GM18498 (cell line): ENCODE measurements at regions not wholly inside any gene's neighbourhood (a gene's known extent, or its start where the extent isn't known, plus 50 kb on each side); places are given as distances from the start of the nearest gene placed in this dataset.
"Not testable (repeated sequence)": the region's sequence is repeated elsewhere in the genome, so short reads cannot be mapped to it uniquely, and the experiment has no call there.

Experiments used
- ATAC-seq: cut with Tn5 transposase; IDR thresholded peaks from one replicate; pipeline ENCODE4 v1.9.1; 2021; ENCODE audit warnings: mild to moderate bottlenecking, moderate library complexity; ENCODE audit not compliant: unreplicated experiment

DNA sequence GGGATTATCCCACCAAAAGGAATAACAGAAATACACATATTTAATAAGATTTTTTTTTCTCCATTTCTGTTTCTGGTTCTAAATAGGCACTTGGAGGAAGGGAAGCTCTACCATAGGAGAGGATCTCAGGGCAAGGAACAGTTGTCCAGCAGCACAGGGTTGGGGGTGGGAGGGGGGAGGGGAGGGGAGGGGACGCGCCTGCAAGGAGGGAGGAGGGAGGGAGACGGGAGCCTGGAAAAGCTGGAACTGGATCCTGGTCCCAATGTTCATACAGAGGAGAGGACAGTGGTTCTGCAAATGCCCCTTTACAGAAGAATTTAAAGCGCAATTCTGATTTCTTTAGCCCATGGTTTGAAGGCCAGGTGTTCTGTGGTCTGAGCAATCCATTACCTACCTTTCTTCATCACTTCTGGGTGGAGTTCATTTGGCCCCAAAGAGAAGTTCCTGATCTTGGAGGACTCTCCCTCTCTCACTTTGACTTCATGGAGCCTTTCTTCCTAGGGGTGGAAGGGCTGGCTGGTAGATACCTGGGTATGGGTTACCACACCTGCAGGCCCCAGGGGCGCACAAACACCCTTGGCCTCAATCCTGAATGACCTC lies 348.9 kb upstream of the NCAM1 start:
- ATAC-seq = no peak

DNA sequence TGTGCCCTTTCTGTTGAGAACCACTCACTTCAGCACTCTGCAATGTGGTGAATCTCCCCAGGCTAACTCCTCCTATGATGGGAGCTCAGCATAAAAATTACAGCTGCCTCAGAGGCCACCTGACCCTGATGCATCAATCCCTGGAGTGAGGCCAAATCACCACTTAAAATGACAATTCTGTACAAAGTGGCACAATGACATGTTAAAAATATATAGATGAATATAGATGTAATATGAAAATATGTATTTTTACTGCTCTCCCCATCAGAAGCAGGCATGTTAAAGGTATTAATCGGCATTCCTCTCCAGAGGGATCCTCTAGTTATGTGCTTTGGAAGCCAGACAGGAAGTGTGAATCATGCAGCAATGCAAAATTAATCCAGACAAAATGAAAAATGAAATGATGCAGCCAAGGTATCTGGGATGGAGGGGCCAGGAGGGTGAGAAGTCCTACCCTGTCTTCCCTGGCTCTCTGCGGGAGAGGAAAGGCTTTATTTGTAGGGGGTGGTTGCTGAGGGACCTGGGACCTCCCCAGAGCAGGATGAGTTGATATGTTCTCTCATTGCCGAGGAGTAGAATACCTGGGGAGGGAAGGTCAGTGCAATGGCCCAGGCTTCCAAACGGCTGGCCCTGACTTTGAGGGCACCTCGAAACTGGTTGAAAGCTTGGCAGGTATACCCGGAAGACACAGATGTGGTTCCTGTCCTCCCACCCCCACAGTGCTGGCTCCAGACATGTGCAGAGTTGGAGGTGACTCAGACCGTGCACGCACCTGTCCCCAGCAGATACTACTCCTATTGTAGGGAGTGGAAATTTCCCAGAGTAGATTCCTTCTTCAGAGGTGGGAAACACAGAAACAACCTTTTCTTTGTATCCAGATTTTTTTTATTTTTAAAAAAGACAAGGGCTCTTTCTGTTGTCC lies 347.9 kb upstream of the NCAM1 start:
- ATAC-seq = no peak

DNA sequence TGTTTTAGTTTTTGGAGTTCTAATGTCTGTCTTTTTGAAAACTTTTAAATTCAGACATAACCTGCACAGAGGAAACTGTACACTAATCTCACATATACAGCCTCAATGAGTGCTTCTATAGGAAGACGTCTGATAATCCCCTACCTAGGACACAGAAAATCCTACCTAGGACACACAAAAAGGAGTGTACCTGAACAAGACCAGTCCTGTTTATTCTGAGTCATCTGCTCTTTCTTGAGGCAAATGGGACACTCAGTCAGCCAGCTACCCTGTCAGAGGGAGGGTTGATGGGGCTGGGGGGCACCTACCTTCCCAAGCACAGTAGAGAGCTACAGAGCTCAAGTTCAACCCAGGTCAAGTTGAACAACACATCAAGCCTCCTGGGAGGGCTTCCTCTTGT lies 346.6 kb upstream of the NCAM1 start:
- ATAC-seq = no peak

DNA sequence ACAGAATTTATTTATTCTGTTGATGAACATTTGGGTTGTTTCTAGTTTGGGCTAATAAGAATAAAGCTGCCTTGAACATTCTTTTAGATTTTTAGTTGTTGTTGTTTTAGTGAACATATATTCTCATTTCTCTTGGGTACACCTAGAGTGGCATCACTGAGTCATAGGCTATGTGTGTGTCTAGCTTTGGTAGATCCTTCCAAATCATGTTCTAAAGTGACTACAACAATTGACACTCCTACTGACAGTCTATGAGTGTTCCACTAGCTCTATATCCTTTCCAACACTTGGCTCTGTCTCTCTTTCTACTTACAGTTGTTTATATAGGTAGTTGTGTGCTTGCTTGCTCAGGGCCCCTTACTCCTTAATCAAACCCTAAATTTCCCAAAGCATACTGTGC lies 346.0 kb upstream of the NCAM1 start:
- no peak for ATAC-seq

DNA sequence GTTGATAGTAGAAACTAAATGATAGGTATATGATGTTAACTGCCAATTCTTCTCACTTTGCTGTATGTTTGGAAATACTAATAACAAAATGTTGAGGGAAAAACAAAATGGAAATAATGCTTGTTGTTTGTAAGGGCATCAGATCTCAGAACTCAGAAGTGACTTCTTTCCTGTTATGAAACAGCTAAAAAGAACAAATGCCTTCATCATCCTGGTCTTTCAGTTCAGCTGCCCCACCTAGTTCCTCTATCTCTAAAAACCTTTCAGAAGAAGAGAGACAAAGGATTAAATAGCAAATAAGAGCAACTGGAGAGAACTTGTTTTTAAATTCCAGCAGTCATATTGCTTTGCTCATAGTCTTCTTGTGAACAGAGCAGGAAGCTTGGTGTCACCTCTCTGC lies 345.3 kb upstream of the NCAM1 start:
- ATAC-seq = no peak

DNA sequence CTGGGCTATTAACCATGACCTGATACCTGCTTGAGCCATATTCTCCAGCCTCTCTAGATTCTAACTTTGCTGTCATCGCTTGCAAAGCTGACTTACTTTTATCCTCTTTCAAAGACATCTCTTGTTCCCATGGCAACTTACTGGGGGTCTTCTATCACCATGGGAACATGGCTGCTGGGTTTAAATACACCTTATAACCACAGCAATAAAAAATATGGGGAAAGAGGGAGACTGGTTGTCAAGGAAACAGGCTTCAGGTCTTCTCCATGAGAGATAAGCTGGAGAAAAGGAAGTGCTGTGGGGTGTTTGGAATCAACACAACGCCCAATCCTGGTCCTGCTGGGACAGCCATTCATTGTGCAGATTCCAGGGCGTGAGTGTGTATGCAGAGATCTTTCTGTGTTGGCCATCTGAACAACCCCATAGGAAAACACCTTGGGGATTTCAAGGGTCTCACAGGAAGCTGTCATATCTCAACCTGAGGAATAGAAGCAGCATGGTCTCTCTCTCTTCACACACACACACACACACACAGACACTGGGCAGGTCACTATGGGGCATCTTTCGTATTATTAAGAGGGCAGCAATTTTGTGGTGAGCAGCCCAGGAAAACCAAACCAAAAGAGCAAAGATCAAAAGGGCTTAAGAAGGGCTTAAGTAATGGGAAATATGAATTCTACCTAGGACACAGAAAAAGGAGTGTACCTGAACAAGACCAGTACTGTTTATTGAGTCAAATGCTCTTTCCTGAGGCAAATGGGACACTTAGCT lies 344.7 kb upstream of the NCAM1 start:
- ATAC-seq = no peak

DNA sequence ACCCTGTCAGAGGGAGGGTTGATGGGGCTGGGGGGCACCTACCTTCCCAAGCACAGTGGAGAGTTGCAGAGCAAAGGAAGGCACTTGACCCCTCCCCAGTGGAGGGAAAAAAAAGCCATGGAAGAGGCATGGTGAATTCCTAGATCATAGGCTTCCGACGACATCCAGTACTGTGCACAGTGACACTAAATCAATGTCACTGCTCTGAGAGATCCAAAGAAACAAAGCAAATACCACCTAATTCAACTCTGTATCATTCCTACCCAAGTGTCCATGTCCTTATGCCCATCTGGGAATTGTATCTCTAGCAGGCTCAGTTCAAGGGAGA lies 344.2 kb upstream of the NCAM1 start:
- ATAC-seq = no peak

DNA sequence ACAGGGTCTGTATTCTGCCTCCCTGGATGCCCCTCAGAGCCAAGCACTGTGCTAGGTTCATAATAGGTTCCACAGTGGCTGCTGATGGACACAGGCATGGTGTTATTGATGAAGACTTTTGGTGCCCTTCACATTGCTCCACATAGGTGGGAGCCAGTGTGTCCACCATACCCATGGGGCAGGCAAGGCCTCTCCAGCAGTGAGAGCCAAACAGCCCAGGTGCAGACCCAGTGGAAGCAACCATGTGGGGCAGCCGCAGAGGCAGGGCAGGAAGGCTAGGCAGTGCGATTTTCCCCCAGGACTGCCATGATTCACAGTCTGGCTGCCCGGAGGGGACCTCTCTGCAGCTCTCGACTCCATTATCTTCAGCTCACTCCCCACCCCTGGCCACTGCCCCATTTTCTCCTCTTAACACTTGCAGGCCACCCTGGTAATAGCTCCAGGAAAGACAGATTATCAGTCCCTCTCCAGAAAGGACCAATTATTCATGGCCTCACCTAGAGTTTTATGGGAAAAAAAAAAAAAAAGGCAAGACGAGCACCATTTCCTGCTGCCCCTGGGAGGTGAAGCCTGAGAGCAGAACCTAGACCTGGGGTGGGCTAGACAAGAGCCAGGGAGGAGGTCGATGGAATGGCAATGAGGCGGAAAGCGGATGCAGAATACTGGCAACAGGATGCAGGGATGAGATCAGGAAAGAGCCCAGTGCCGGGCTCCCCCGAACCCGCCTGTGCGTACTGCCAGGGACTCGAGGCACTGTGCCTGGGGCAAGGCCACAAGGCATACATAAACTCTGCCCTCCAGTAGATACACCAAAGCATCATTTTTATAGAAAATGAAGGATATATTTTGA lies 343.0 kb upstream of the NCAM1 start:
- no peak for ATAC-seq

DNA sequence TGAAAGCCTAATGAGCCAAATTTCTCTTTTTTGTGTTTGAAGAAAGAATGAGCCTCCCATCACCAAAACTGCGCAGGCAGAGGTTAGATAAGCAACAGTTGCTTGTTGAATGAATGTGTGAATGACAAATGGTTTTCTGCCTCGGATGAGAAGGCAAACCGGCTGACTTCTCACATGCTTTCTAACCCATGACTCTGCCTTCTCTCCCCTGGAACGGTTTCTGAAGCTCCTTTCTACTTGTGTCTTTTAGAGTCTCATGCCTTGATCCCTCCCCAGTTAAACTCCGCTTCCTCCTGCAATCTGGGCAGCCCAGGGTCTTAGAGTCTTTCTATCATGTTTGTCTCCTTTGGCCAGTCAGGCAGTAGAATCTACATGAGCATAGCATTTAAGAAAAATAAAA lies 342.1 kb upstream of the NCAM1 start:
- no peak for ATAC-seq

DNA sequence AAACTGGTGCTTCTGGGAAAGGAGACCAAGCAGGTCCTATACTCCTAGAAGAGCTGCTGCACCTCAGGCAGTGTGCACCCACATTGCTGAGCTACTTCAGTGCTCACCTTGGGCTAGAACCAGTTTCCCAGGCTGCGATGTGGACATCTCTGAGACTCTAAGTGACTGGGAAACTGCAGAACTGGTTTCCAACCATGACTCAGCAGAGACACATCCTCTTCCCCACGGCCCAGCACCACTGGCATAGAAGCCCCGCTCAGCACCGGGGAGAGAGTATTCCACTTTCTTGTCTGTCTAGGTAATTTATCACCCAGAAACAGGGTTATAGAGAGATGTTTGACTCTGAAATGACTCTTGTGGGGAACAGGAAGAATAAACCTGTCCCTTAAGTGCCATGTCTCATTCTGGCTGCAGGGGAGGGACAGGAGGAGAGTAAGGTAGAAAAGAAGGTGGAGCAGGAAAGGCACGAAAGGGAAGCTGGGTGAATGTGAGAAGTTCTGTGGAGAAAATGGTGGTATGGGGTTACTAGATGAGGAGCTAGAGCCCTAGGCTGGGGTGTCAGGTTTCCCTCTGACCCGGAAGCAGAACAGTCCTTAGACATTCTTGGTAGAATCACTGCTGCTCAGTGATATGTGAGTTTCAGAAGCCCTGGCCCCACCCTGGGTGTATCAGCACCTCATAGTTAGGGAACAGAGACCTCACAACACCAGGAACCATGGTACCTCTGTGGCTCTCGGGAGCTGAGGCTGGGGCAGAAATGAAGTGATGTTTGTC lies 340.4 kb upstream of the NCAM1 start:
- ATAC-seq = no peak

DNA sequence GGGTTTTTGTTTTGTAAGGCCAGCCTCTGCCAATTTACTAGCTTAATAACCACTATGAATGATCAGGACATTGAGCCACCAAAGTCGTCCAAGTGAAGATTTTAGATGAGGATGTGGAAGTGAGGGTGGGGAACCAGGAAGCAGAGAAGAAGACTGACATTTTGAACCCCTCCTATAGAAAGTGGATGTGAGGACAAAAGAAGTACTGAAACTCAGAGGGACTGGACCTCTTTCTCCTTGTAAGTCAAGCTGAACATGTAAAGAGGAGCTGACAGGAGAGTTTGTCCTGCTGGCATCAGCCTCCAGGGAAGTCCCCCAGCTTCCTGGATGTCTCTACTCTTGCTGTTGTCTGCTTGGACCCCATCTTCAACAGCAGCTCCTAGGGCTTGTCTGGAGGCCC lies 338.2 kb upstream of the NCAM1 start:
- ATAC-seq = no peak

DNA sequence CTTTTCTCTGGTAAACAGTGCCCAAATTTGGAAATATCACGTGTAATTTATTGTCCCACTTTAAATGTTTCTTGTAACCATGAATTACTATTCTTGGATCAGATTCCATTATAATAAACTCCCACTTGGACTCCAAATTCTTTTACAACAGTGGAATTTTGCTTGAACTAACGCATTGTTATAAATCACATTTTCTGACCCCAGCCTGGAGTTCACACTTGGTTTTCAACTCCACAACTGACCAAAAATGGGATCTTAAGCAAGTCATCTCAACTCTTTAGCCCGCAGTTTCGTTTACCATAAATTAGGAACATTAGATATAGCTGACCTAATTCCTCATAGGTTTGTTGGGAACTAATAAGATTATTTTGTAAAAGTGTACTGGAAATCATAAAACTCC lies 336.8 kb upstream of the NCAM1 start:
- ATAC-seq = no peak

DNA sequence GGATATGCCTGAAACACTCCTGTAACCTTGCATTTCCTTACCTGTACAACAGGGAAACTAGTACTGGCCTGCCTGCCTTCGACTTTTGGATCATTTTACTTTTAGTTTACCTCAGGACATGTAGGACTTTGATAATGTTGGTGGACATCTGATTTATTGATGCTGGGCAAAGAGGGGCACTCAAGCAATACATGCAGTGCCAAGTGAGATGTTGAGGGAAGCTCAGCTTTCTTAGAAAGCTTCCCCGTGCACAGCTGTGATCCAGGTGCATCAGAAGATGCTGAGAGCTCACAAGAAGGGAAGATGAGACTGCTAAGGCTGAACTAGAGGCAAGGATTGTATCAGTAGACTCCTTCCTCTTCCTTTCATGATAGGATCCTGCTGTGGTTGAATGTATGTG lies 336.2 kb upstream of the NCAM1 start:
- ATAC-seq = not testable (repeated sequence)

DNA sequence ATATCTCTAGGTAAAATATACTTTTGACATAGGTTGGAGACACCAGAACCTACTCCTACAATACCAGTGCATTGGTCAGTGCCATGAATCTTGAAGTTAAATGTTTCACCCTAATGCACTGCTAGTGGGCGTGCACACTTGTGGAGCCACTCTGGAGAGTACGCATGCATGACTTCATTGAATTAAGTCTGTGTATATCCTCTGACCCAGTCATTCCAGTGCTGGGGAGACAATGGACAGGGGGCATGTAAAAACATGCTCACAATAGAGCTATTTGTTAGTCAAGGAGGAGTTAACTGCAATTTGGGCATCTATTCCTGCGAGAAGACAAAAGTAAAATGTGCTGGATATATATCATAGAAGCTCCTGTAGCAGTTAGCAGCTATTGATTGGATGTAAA lies 335.4 kb upstream of the NCAM1 start:
- no peak for ATAC-seq

DNA sequence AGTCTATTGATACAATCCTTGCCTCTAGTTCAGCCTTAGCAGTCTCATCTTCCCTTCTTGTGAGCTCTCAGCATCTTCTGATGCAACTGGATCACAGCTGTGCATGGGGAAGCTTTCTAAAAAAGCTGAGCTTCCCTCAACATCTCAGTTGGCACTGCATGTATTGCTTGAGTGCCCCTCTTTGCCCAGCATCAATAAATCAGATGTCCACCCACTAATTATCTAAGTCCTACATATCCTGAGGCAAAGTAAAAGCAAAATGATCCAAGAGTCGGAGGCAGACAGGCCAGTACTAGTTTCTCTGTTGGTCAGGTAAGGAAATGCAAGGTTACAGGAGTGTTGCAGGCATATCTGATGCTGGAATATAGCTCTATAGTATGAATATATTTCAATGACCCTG lies 334.5 kb upstream of the NCAM1 start:
- ATAC-seq = no peak

DNA sequence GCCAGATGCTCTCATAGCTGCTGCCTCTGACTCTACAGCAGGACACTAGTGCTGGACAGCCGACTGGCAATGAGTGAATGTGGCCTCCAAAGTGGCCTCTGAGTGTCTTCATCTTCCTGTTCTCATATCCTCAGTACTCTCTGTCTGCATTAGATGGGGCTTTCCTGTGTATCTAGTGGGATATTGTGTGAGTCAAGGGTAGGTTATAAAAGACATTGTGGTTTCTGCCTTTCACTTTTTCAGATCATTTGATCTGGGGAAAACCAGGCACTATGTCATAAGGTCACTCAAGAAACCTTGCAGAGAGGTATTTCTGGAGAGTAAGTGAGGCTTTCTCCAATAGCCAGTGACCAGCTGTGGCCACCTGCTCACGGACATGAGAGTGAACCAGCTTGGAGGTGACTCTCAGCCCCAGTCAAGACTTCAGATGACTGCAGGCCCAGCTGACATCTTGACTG lies 333.6 kb upstream of the NCAM1 start:
- peak; percentile 62 for ATAC-seq

DNA sequence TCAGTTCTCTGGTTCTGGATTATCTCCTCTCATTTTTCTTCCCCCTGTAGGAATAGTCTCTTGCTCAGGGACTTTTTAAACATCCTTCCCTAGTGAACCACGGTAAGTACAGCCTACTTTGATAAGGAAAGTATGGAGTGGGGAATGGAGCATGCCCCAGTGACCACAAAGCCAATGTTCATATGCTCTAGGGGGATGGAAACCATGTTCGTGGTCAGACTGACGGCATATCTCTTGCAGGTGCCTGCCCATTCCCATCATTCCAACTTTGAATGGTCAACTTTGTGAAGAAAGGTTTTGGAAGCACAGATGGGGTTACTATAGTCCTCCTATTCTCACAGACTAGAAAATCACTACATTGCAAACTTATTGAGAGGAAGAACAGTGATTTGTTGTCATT lies 332.5 kb upstream of the NCAM1 start:
- ATAC-seq = no peak

DNA sequence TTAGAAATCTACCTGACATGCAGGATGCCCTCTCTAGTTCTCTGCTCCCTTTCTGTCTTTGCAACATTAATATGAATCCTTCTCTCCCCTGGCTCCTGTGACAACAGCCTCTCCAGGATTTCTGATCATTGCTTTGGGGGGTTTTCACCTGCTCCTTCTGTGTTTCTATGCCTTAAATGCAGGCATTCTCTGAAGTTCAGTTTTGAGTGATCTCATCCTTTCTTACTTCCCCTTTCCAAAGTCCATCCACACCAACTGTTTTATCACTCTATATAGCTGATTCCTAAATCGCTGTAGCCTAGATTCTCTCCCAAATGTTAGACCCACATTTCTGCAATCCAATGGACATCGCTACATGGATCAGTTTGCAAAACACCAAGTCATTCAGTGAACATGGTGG lies 330.7 kb upstream of the NCAM1 start:
- no peak for ATAC-seq

DNA sequence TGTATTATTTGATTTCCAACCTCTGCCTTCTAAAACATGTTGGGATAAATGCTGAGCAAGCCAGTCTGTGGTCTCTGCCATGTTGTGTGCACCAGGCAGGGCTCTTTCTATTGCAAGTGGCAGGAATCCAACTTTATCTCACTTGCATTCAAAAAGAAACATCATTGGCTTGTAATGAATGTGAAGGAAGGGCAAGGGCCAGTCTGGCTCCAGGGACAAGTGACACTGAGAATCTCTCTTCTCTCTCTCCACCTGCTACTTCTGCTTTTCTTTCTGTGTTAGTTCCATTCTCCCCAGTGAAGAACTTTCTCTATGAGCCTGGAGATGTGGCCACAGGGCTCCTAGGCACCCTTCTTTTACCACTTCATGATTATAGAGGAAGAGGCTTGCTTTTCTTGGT lies 329.9 kb upstream of the NCAM1 start:
- ATAC-seq = peak; percentile 51

DNA sequence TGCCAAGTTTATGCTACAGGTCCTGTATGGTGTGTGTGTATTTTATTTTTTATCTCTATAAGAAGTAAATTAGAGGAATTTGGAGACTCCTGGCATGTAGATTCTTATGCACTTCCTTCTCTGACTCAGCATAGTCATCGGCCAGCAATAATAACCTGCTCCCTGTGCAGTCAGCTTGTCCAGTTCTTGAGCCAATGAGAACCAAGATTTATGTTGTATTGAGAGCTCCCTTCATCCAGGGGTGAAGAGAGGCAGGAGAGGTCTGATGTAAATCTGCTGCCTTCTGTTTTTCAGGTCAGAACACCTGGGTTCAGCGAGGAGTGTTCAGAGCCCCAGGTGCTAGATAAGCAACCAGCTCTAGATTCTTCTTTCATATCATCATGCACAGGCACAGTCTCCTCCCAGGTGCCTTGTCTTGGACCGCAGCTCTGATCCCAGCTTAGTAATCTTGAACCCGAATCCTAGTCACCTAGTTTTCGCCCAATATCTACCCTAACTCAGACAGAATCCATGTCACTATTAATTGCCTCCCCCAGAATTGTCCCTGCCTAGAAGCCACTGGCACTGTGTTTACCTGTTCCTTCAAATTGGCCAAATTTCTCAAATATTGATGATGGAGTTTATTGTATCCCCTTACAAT lies 328.2 kb upstream of the NCAM1 start:
- ATAC-seq = no peak
